HG03342 (cell line): ENCODE measurements at regions not wholly inside any gene's neighbourhood (a gene's known extent, or its start where the extent isn't known, plus 50 kb on each side); places are given as distances from the start of the nearest gene placed in this dataset.

Experiments
- ATAC-seq: cut with Tn5 transposase; IDR thresholded peaks from one replicate; pipeline ENCODE4 v1.9.1; 2021; ENCODE audit warnings: mild to moderate bottlenecking, moderate library complexity; ENCODE audit not compliant: unreplicated experiment

DNA sequence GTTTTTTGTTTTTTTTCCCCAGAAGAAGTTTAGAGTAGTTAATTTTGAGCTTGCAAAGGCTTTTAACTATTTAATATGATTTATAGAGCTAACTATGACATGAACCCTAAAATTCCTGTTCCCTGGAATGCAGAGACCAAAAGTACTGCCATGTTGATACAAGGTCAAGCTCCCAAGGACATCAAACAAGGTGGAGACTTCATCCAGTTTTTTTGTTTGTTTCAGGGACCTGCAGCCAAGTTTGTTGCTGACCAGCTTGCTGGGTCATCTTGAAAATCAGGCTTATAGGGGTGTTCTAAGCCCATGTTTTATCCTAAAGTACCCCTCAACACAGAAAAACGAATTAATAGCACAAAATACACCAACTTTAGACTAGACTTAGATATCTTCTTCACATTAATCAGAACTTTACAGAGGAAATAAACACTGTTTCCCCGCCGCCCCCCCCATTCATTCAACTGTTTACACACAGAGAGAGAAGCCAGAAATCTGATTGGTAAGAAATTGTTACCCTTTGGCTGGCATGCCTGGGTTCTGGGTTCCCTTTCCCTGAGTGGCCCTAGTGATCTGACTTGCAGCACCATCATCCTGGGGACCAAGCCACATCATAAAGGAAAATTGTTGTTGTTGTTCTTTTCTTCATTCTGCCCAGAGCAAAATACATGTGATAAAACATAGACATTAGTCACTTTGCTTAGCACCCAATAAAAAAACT, 860.5 kb downstream of the CCSER2 start:
- ATAC-seq: no peak

DNA sequence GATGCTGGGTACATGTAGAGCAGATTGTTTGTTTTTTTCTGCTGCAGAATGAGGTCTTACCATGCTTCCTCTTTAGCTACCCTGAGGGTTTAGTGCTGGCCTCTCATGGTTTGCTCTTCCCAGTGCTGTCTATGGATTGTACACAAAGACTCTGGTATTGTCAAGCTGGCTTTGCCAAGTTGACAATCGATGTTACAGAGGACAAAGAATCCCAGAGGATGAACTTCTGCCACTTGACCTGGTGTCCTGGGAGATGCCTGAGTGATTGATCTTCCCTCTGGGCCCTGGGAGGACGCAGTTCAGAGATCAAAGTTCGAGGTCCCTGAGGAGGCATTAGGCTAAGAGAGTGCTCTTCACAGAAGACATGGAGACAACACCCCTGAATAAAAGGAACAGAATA, 865.4 kb downstream of the CCSER2 start:
- ATAC-seq: no peak

DNA sequence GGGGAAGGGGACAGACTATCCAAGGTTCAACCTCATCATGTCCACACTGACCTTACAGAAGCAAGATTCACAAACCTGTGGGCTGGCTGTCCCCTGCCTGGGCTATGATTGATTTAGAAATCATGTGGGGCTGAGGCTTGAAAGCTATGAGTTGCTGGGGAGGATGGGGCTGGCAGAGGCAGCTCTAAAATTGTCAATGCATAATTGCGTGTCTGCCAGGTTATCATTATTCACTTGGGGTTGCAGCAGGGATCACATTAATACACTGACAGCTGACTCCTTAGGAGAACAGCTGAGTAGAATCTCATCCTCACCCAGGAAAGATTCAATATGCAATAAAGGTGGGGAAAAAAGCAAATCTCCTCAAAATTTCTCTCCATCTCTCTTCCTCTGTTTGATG, 866.3 kb downstream of the CCSER2 start:
- ATAC-seq: no peak

DNA sequence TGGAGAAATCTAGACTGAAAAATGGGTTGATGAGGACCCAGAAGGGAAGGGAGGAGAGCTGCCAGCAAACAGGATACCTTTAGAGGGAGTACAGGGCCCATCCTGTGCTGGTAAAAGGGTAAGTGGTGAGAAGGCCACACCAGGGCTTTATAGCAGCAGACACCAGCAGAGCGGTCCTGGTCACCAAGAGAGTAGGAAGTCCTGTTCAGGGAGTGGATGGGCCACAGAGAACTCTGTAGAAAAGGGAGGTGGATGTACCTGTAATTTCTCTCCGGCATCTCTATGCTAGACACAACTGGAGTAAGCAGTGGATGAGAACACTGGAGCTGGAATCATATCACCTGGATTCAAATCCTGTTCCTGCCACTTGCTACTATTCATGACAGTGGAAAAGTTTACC, 867.2 kb downstream of the CCSER2 start:
- no peak for ATAC-seq

DNA sequence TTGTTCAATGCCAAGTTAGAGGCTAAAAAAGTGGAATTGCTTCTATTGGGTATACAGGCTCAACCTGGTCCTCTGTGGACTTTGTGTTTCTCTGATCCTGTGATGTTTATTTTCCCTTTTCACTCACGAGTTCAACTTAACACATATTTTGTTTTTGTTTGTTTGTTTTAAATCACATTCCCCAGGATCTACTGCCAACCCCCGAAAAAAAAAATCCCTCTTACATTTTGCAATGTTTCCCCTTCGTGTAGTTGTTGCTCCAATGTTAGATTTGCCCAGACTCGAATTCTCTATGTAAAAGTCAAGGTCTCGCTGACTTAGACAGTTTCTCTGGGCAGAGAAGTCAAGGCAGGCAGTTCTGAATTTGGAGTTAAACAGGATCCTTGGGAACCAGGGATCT, 876.4 kb downstream of the CCSER2 start:
- no peak for ATAC-seq

DNA sequence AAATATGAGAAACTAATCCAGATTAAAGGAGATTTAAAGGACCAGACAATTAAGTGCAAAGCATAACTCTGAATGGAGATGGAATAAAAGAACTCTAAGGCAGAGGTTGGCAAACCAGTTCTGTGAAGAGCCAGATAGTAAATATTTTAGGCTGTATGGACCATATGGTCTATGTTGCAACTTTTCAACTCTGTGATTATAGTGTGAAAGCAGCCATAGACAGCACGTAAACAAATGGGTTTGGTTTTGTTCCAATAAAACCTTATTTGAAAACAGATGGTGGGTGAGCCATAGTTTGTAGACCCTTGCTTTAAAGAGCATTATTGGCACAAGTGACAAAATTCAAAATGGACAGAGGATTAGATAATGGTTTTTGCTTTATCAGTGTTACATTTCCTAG, 884.1 kb downstream of the CCSER2 start:
- no peak for ATAC-seq

DNA sequence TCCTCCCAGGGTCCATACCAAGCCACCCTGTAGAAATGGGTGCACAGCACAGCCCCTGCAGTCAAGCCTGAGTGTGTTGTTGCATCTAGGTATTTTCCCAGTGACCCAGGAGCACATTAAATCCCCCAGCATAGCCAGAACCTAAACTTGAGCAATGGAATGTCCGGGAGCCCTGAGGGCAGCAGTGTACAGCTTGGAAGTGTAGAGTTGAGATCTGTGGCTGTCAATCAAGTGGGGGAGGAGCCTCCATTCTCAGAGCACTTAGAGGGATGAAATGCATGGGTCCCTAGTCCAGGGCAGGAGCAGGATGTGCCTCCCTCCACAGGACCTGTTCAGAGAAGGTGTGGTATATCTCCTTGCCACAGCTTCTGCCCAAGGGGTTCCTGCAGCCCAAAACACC, 885.1 kb downstream of the CCSER2 start:
- ATAC-seq: no peak

DNA sequence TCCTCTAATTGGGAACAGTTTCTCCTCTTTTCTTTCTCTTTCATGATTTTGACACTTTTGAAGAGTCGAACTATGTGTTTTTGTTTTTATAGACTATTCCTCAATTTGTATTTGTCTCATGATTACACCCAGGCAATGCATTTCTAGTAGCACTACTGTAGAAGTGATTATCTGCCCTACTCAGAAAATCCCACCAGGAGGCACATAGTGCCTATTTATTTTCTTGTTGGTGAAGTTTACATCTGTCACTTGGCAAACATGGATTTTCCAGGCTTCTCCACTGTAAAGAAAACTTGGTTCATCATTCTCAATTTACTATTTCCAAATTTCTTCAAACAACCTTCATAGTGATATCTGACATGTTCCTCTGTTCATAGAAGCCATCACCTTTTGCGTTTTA, 893.9 kb downstream of the CCSER2 start:
- no peak for ATAC-seq

DNA sequence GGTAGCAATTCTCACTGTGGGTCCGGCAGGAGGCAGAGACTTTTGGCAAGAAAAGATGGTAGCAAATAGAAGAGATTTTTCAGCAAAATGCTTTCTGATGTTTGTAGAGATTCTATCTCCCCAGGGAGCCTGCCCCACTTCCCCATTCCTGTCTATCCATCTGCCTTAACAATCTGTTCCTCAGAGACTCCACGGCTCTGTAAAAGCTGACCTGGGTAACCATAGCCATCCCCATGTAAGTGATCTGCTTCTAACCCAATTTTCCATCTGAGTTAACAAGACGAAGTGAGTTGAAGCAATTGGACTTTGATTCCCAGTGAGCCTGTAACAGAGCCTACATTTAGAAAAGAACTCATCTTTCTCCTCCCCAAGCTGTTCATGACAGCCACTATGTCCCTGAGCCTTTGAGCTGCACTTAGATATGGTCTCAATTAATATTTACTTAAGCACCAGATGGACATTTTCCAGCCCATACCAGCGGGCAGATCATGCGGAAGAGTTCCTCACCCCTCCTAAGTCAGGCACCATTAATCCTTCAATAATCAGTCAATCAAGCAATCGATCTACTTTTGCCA, 896.1 kb downstream of the CCSER2 start:
- no peak for ATAC-seq

DNA sequence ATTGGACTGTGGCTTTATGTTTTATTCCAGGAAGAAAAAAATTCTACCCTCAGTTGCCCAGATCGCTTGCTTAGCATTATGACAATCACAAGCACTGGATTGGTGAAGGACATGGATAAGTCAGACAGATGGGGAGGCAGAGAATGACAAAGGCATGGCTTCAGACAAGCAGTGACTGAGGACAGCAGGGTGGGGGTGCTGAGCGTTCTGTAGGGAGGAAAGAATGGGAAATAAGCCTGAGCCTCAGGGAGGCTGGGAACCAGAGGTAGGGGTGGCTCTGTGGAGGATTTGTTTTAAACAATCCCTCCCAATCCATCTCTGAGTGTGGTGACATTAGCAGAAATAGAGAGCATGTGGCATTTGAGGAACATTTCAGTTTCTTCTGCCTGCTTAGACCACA, 896.9 kb downstream of the CCSER2 start:
- no peak for ATAC-seq

DNA sequence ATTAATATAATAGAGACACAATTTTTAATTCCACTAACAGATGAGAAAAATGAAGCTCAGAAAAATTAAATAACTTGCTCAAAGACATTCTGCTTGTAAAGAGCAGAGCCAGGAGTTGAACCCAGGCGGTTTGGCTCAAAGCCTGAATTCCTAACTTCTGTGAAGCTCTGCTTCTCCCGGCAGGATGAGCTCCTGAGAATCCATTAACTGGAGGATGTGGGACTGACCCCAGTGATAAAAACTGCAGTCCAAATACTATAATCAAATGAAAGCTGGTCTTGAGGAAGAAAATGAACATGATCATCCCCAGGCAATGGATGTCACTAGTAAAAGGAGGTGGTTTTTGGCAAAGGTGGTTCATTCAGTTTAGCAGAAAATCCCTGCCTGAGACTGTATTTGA, 898.2 kb downstream of the CCSER2 start:
- ATAC-seq: no peak

DNA sequence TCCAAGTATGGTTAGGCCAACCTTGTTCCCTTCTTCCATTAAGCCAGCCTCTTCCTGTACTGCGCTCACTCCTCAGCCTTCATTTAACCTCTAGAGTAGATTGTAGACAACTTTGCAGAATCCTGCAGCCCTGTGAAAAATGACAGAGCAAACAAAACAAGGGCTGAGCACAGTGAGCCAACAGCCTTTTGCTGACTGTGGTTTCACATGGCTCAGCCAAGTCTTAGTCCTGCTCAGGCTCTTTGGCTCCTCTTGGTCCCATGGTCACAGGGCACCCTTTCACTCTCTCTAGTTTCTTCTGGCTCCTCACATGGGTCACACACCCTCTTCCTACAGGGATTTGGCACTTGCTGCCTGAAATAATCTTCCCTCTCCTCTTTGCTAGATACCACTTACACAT, 900.3 kb downstream of the CCSER2 start:
- no peak for ATAC-seq

DNA sequence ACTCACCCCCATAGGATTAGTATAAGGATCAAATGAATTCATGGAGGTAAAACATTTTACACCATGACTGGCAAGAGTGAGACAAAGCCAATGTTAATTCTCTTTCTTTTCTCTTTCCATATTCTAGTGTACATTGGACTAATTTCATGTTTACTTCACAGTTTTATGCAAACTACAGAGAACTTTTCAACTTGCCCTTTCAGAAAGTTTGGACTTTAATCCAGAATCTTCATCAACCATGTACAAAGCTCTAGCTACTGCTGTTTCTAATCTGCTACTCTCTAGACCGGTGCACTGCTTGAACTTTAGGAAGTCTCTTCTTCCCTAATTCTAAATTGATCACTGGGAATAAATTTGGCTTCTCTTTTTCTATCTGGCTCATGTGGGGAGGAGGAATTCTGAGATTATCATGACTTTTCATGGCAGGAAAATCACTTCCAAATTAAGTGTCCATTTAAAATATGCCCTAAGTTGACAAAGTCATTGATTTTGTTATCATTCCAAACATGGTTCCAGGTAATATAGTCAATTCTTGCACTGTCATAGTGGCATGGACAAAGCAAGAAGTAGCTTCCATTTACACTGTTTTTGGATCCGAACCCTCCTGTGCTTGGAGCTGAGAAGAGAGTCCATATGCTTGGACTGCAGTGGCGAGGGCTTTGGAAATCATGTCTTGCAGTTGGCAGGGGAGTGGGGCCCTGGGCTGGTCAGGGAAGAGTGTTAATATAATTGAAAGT, 903.3 kb downstream of the CCSER2 start:
- ATAC-seq: no peak

DNA sequence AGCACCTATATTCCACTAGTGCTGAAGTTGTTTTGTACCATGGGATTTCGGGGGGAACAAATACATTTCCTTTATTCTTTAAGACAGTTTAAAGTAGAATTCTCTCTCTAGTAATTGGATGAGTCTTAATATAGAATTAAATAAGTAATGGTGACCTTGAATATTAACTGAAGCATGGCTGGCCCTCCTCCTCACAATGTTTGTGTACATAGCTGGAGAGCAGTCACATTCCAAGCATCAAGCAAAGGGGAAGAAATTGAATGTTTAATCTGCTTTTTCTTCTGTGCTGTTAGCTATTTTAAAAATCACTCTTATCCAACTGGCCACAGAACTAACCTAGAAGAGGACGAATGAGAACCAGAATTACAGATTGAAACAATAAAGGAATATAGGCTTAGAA, 906.9 kb downstream of the CCSER2 start:
- ATAC-seq: no peak

DNA sequence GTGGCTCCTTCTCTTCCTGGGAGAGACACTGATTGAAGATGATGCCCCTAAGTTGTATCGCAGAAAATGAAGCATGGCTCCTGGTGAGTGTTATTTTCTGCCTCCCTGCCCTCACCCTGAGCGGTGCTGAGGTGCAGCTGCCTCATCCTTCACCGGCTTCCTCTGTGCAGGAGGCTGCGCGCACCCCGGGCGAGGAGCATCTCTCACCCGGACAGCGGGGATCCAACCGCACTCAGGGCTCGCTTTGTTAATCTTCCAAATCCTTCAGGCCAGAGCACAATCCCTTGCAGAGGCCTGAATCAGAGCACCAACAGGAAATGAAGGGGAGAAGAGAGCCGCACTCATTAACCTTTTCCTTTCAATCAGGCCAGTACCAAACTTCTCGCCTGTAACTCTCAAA, 910.3 kb downstream of the CCSER2 start:
- ATAC-seq: no peak

DNA sequence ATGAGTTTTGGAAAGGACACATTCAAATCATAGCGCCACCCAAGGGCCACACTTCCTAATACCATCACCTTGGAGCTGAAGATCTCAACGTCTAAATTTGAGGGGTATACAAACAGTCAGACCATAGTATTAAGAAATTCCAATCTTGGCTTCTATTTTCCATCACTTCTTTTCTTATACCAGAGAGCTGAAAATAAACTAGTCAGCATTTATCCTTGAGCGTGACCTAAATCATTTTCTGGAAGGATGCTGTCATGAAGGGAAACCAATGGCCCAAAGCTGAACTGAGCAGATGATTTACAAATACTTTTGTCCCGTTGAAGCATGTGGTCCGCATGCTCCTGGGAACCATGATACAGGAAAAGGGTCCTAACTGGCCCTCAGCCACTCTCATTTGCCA, 921.9 kb downstream of the CCSER2 start:
- ATAC-seq: no peak

DNA sequence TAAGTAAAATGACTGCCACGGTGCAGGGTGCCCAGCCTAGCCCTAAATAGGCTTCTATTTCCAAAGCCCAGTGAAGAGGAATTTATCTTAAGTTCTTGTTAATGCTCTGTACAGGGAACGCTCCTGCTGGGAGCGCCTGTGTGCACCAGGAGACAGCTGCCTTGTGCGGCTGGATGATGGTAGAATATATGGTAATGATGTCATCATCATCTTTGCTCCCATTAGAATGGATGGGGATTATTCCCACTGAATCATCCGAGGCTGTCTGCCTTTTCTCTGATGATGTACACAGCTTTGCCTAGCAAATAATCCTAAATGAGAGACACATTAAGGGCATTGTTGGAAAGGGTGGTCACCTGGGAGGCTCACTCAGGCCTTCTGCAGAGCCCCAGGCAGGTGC, 928.1 kb downstream of the CCSER2 start:
- ATAC-seq: no peak

DNA sequence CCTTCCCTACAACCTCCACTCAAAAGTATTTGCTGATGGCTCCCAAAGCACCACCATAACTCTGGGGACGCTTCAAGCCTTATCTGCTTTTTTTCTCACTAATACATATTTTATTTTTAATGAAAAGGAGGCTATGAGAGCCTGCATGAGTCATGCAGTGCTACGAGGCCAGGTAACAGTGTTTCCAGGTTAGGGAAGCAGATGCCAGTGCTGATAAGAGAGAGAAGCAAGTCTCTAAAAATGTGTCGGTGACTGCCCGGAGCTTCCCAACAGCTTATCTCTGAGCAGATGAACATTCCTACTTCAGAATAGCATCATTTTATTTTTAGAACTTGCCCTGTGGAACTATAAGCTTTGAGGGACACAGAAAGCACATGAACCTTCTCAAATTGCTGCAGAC, 931.5 kb downstream of the CCSER2 start:
- no peak for ATAC-seq

DNA sequence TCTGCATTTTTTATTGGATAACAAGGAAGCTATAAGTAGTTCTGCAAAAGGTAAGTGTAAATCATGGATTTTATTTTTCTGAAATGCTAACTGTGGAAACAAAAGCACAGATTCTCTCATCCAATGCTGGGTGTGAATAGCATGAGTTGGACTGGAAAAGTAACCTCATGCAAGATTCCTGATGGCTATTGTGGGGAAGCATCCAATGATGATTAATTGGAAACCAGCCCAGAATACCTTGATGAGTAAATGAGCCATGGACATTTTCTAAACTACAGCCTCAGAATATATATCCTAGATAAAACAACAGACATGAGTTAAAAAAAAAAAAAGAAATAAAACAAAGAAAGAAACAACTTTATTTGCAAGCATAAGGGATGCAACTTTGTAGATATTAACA, 934.6 kb downstream of the CCSER2 start:
- no peak for ATAC-seq

DNA sequence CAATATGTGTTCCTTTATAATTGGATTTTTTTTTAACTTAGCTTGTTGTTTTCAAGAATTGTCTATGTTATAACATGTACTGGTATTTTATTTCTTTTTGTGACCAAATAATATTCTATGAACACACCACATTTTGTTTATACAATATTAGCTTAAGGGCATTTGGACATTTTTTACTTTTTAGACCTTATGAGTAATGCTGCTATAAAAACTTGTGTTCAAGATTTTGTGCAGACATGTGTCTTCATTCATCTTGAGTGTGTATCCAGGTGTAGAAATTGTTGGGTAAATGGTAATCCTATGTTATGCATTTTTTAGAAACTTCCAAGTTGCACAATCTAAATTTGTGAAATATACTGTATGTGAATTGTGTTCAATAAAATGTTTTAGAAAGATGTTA, 936.7 kb downstream of the CCSER2 start:
- no peak for ATAC-seq

DNA sequence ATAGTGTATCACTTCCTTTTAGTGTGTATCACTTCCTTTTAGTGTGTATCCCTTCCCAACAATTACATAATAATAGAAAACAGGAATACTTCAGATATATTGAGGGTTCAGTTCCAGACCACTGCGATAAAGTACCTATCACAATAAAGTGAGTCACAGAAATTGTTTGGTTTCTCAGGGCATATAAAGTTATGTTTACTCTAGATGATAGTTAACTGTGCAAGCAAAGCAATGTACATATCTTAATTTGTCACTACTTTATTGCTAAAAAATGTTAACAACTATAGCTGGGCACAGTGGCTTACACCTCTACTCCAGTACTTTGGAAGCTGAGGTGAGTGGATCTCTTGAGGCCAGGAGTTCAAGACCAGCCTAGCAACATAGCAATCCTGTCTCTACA, 938.4 kb downstream of the CCSER2 start:
- no peak for ATAC-seq

DNA sequence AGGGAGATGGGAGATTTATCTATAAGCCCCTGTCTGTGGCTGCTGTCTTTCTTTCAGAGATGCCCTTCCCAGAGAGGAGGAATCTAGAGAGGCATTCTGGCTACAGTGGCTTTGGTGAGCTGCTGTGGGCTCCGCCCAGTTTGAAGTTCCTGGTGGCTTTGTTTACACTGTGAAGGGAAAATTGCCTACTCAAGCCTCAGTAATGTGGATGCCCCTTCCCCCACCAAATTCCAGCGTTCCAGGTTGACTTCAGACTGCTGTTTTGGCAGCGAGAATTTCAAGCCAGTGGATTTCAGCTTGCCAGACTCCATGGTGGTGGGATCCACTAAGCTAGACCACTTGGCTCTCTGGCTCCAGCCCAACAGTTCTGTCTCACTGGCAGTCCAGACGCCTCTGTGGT, 951.6 kb downstream of the CCSER2 start:
- ATAC-seq: no peak
